ENCODE measurements at regions not wholly inside any gene's neighbourhood (a gene's known extent, or its start where the extent isn't known, plus 50 kb on each side); places are given as distances from the start of the nearest gene placed in this dataset.

GRCh38 chr12:24409868-24410267, 460.4 kb upstream of the SOX5 start:
- no peak overlapping the region for H3K27ac ChIP-seq (ENCODE audit: low read depth, low read length)
- TF ChIP-seq FOSL1 (IDR thresholded peaks at IDR 0.05; ENCODE audit: low read depth) (no peak), ZBTB33 (IDR thresholded peaks at IDR 0.05; ENCODE audit: extremely low read depth, insufficient replicate concordance, low read length) (no peak), SIN3A (IDR thresholded peaks at IDR 0.05; ENCODE audit: low read depth) (no peak), RAD21 (IDR thresholded peaks at IDR 0.05; ENCODE audit: low read depth) (no peak), EZH2 (IDR thresholded peaks at IDR 0.05) (no peak), CBX3 (IDR thresholded peaks at IDR 0.05; ENCODE audit: low read depth) (no peak), ATF3 (IDR thresholded peaks at IDR 0.05) (no peak), SRF (IDR thresholded peaks at IDR 0.05; ENCODE audit: low read depth) (no peak), TCF7L2 (IDR thresholded peaks at IDR 0.05; ENCODE audit: borderline replicate concordance, extremely low read depth, insufficient read depth, insufficient read length) (no peak)
- ChIA-PET CTCF (no interaction called here), RAD21 (ENCODE audit: low non-redundant PET in 1 of 2, low total read pairs in 2 of 2, uncharacterized antibody in 2 of 2, unreplicated experiment in 2 of 2) (no interaction called here), POLR2A (no interaction called here)
- H3K9me2 ChIP-seq (ENCODE audit: insufficient read depth) = no peaks in the 10 kb centered on the region
- no peaks in the 10 kb centered on the region for H3K4me1 ChIP-seq (ENCODE audit: control insufficient read depth in 1 of 2, insufficient read depth in 2 of 2, low read length in 2 of 2)
- no peaks in the 10 kb centered on the region for H3K36me3 ChIP-seq (ENCODE audit: control insufficient read depth in 1 of 2, insufficient read depth in 2 of 2, low read length in 2 of 2)
- H3K9ac ChIP-seq (ENCODE audit: low read length) = no peak overlapping the region
- H3K9me3 ChIP-seq (ENCODE audit: control insufficient read depth in 1 of 2, insufficient read depth in 1 of 2, low read depth in 1 of 2, low read length in 2 of 2) = peaks cover 11 to 24% of the 10 kb centered on the region in 2 experiments; a peak in 2 of 4 replicates
- H3K4me3 ChIP-seq (replicated peaks in 1 of 2; ENCODE audit: low read depth in 1 of 2, low read length in 2 of 2) = no peak overlapping the region
- no peaks in the 10 kb centered on the region for H3K27me3 ChIP-seq (ENCODE audit: insufficient read depth, low read length)
- no peak overlapping the region for H2AFZ ChIP-seq (ENCODE audit: low read depth, low read length, poor library complexity, severe bottlenecking)
- no peak for ATAC-seq
- H3K79me2 ChIP-seq (ENCODE audit: insufficient read depth, low read length) = no peaks in the 10 kb centered on the region
- H3K4me2 ChIP-seq (ENCODE audit: low read length) = no peak overlapping the region
- no peaks in the 10 kb centered on the region for H4K20me1 ChIP-seq (ENCODE audit: insufficient read depth)
- no TSS peak for BruUV-seq (replicated peaks)
- no peak for DNase-seq (ENCODE audit: low read depth, low spot score)
- intact Hi-C loops (cut with micrococcal nuclease) = no loop called here

GRCh38 chr12:24408305-24408704, 458.8 kb upstream of the SOX5 start:
- RAD21 ChIA-PET (ENCODE audit: low non-redundant PET in 1 of 2, low total read pairs in 2 of 2, uncharacterized antibody in 2 of 2, unreplicated experiment in 2 of 2) = no interaction called here
- H3K9ac ChIP-seq (ENCODE audit: low read length) = no peak overlapping the region
- H3K79me2 ChIP-seq (ENCODE audit: insufficient read depth, low read length) = no peaks in the 10 kb centered on the region
- H4K20me1 ChIP-seq (ENCODE audit: insufficient read depth) = no peaks in the 10 kb centered on the region
- CTCF ChIA-PET = no interaction called here
- H3K9me2 ChIP-seq (ENCODE audit: insufficient read depth) = no peaks in the 10 kb centered on the region
- POLR2A ChIA-PET = no interaction called here
- H3K4me1 ChIP-seq (ENCODE audit: control insufficient read depth in 1 of 2, insufficient read depth in 2 of 2, low read length in 2 of 2) = no peaks in the 10 kb centered on the region
- H3K4me3 ChIP-seq (replicated peaks in 1 of 2; ENCODE audit: low read depth in 1 of 2, low read length in 2 of 2) = no peak overlapping the region
- no TSS peak for BruUV-seq (replicated peaks)
- H2AFZ ChIP-seq (ENCODE audit: low read depth, low read length, poor library complexity, severe bottlenecking) = no peak overlapping the region
- H3K36me3 ChIP-seq (ENCODE audit: control insufficient read depth in 1 of 2, insufficient read depth in 2 of 2, low read length in 2 of 2) = no peaks in the 10 kb centered on the region
- peaks cover 6 to 20% of the 10 kb centered on the region in 2 experiments; a peak in 2 of 4 replicates for H3K9me3 ChIP-seq (ENCODE audit: control insufficient read depth in 1 of 2, insufficient read depth in 1 of 2, low read depth in 1 of 2, low read length in 2 of 2)
- no peak overlapping the region for H3K27ac ChIP-seq (ENCODE audit: low read depth, low read length)
- intact Hi-C loops (cut with micrococcal nuclease) = no loop called here
- H3K27me3 ChIP-seq (ENCODE audit: insufficient read depth, low read length) = no peaks in the 10 kb centered on the region
- H3K4me2 ChIP-seq (ENCODE audit: low read length) = no peak overlapping the region
- ATAC-seq (no peak), DNase-seq (ENCODE audit: low read depth, low spot score) (no peak)
- TF ChIP-seq POLR2A (IDR thresholded peaks at IDR 0.05; ENCODE audit: borderline replicate concordance, extremely low read depth, insufficient read depth, insufficient read length) (no peak), ZFX (IDR thresholded peaks at IDR 0.05) (no peak), EZH2phosphoT487 (IDR thresholded peaks at IDR 0.05; ENCODE audit: borderline replicate concordance) (no peak), SRF (IDR thresholded peaks at IDR 0.05; ENCODE audit: low read depth) (no peak), ZBTB33 (IDR thresholded peaks at IDR 0.05; ENCODE audit: extremely low read depth, insufficient replicate concordance, low read length) (no peak), TCF7L2 (IDR thresholded peaks at IDR 0.05; ENCODE audit: borderline replicate concordance, extremely low read depth, insufficient read depth, insufficient read length) (no peak), FOSL1 (IDR thresholded peaks at IDR 0.05; ENCODE audit: low read depth) (no peak), RAD21 (IDR thresholded peaks at IDR 0.05; ENCODE audit: low read depth) (no peak), SP1 (IDR thresholded peaks at IDR 0.05; ENCODE audit: low read depth) (no peak), ZNF274 (IDR thresholded peaks at IDR 0.05; ENCODE audit: low read depth, low read length) (no peak), CTCF (IDR thresholded peaks at IDR 0.05 in 2 of 3, conservative IDR thresholded peaks at IDR 0.05 in 1 of 3; ENCODE audit: borderline replicate concordance in 1 of 3, insufficient read depth in 1 of 3, low read depth in 2 of 3, low read length in 2 of 3) (no peak)

Data from HCT116 (cell line).